ENCODE measurements at regions not wholly inside any gene's neighbourhood (a gene's known extent, or its start where the extent isn't known, plus 50 kb on each side); places are given as distances from the start of the nearest gene placed in this dataset.

DNA sequence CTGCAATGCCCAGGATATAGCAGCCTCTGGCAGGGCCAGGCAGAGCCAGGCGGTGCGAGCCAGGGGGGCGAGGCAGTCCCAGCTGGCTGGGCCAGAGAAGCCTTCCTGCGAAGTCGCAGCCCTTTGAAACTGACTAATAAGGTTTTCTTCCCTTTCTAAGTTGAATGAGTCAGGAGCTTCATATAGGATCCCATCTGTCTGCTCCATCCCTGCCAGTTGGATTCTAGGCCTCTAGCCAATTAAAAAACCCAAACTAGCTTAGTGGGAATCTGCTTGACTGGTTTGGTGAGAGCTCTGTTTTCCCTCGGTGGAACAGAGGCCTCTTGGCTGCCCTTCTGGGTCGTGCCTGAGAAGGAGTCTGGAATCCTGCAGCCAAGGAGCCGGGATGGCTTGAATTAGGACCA lies 70.1 kb upstream of the RAPGEF1 start:
- CTCF ChIA-PET, result interaction anchor here (1.0 kb wide), 1 partner anchor 12 kb away, joined by 3 read pairs; no protein-coding TSS in a partner anchor
- Mint-ChIP-seq H3K36me3 (ENCODE audit: low read depth) (no peaks in the 10 kb centered on the region), H3K4me1 (no peaks in the 10 kb centered on the region), H3K27me3 (peaks cover 16% of the 10 kb centered on the region), H3K4me3 (no peak overlapping the region), H3K27ac (no peak overlapping the region), H3K9me3 (ENCODE audit: low read depth) (no peaks in the 10 kb centered on the region)
- POLR2A ChIA-PET, result no interaction called here
- intact Hi-C loops (cut with DNase I, micrococcal nuclease), result no loop called here
- ATAC-seq (no peak), DNase-seq (no peak)

DNA sequence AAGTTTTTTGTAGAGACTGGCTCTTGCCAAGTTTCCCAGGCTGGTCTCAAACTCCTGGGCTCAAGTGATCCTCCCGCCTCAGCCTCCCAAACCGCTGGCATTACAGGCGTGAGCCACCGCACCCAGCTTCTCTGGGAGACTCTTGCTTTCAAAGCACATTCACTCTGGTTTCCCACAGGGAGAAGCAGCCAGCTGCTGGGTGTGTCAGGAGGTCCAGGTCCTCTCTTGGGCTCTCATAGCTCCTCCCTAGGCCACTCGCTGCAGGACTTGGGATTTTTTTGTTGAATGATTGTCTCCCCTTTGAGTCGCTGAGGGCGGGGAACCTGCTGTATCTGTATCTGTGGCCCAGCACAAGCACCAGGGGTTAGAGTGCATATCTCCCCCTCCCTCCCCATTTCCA lies 68.4 kb upstream of the RAPGEF1 start:
- Mint-ChIP-seq H3K36me3 (ENCODE audit: low read depth) (no peaks in the 10 kb centered on the region), H3K27me3 (peaks cover 21% of the 10 kb centered on the region)

DNA sequence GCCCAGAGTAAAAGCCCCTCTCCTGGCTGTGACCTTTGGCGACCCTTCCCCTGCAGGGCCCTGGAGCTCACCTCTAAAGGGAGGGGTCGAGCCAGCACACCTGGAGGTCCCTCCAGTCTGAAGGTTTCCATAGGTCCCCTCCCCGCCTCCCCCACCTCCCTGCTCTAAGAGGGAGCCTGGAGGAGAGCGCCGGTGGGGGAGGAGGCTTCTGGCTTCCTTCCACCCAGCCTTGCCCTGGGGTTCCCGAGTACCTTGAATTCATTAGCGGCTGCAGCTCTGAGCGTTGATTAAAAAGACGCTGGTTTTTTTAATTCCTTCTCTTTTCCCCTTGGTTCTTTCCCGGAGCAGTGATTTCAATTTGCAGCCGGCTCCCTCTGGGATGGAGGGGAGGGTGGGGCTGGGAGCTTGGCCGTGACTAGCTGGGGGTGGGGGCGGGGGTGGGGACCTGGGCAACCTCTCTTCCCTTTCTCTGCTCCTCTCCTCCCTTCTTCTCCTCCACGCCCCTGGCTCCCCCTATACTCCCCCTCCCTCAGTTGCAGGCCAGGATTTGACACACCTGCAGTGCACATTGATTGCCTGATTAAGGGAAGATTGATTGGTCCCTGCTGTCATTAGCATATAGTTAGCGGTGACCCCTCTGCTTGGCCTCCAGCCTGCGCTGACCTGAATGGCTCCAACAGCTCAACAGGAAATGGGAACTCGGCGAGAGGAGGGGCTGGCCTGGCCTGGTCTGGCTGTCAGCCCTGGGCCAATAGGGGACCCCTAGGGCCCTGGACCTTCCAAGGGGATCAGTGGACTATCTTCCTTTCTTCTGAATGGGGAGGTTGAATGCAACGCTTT lies 67.5 kb upstream of the RAPGEF1 start:
- Mint-ChIP-seq H3K36me3 (ENCODE audit: low read depth) (no peaks in the 10 kb centered on the region), H3K4me1 (no peaks in the 10 kb centered on the region), H3K4me3 (no peak overlapping the region), H3K9me3 (ENCODE audit: low read depth) (no peaks in the 10 kb centered on the region), H3K27ac (no peak overlapping the region), H3K27me3 (peaks cover 17% of the 10 kb centered on the region)
- no peak for DNase-seq
- CTCF ChIA-PET, result interaction anchor here (0.5 to 0.7 kb wide), 3 partner anchors 9 to 186 kb away, joined by 3 read pairs; no protein-coding TSS in a partner anchor
- ATAC-seq, result no peak
- intact Hi-C loops (cut with DNase I, micrococcal nuclease), result no loop called here
- POLR2A ChIA-PET, result no interaction called here

More for the DNA sequence above, 68.4 kb upstream of the RAPGEF1 start:
- Mint-ChIP-seq H3K4me3 (no peak overlapping the region), H3K4me1 (no peaks in the 10 kb centered on the region), H3K27ac (no peak overlapping the region), H3K9me3 (ENCODE audit: low read depth) (no peaks in the 10 kb centered on the region)
- ChIA-PET CTCF (no interaction called here), POLR2A (no interaction called here)
- intact Hi-C loops (cut with DNase I, micrococcal nuclease), result no loop called here
- DNase-seq, result no peak
- no peak for ATAC-seq

DNA sequence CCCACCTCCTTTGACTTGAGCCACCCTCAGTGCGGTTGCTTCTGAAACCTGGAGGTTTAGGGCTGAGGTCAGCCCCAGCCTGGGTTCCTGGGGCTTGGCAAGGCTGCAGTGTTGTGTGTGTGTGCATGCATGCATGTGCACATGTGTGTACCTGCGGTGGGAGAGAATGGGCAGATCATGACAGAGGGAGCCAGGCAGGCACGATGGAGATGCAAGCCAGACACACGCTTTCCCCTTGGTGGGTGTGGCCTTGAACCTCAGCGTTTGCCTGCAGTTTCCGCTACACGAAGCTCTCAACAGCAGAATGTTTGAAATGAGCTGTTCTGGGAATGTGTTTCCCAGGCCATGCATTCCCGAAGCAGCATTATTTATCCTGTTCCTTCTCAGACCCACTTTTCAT lies 65.9 kb upstream of the RAPGEF1 start:
- CTCF ChIA-PET, result no interaction called here
- H3K27ac Mint-ChIP-seq, result no peak overlapping the region
- H3K9me3 Mint-ChIP-seq (ENCODE audit: low read depth), result no peaks in the 10 kb centered on the region
- POLR2A ChIA-PET, result no interaction called here
- H3K36me3 Mint-ChIP-seq (ENCODE audit: low read depth), result no peaks in the 10 kb centered on the region
- H3K27me3 Mint-ChIP-seq, result peaks cover 16% of the 10 kb centered on the region
- intact Hi-C loops (cut with DNase I, micrococcal nuclease), result no loop called here
- H3K4me1 Mint-ChIP-seq, result no peaks in the 10 kb centered on the region
- DNase-seq, result no peak
- ATAC-seq, result no peak
- no peak overlapping the region for H3K4me3 Mint-ChIP-seq

DNA sequence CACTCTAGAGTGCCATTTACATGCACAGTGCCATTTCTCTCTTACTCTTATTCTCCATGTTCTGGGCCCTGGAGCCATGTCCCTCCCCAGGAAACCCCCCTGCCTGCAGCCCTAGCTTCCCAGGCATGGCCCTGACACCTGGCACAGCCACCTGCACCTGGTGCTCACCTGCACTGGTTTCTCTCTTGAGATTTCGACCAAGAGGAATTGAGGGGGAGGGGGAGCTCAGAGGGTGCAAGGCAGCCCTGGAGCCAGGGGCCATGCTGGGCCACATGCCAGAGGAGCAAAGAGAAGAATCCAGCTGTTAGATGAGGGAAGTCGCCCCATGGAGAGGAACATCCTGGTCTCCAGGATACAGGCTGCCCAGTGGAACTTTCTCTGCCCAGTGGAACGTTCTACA lies 65.0 kb upstream of the RAPGEF1 start:
- intact Hi-C loops (cut with DNase I, micrococcal nuclease), result no loop called here
- no peak for ATAC-seq
- Mint-ChIP-seq H3K9me3 (ENCODE audit: low read depth) (no peaks in the 10 kb centered on the region), H3K27me3 (peaks cover 23% of the 10 kb centered on the region), H3K36me3 (ENCODE audit: low read depth) (no peaks in the 10 kb centered on the region), H3K4me3 (no peak overlapping the region), H3K27ac (no peak overlapping the region), H3K4me1 (no peaks in the 10 kb centered on the region)
- CTCF ChIA-PET, result no interaction called here
- POLR2A ChIA-PET, result no interaction called here
- DNase-seq, result no peak

DNA sequence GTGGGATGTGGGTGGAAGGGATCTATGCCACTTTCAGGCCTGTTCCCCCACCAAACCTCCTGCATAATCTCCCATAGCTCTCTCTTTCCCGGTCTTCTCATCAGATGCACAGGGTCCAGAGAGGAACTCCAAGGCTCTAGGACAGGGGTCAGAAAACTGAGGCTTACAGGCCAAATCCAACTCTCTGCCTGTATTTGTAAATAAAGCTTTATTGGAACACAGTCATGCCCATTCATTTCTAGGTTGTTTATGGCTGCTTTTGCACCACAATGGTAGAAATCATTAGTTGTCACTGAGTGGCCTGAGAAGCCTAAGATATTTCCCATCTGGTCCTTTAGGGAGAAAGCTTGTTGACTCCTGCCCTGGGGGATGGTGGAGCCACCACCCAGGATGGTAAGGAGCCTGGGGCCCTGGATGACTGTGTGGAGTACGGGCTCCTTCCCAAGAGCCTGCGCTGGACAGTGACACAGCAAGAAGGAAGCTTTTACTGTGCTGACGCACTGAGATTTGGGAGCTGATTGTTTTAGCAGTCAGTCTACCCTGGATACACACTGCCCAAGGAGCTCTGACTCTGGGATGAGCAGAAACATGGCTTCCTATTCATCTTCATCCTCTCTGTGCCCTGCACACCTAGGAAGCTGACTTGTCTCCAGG lies 64.0 kb upstream of the RAPGEF1 start:
- Mint-ChIP-seq H3K27me3 (peaks cover 24% of the 10 kb centered on the region), H3K9me3 (ENCODE audit: low read depth) (no peaks in the 10 kb centered on the region), H3K27ac (no peak overlapping the region), H3K36me3 (ENCODE audit: low read depth) (no peaks in the 10 kb centered on the region), H3K4me3 (no peak overlapping the region), H3K4me1 (no peaks in the 10 kb centered on the region)
- intact Hi-C loops (cut with DNase I, micrococcal nuclease), result no loop called here
- CTCF ChIA-PET, result interaction anchor here (0.6 kb wide), 1 partner anchor 456 kb away, joined by 3 read pairs; no protein-coding TSS in a partner anchor
- no peak for DNase-seq
- POLR2A ChIA-PET, result no interaction called here
- ATAC-seq, result no peak

DNA sequence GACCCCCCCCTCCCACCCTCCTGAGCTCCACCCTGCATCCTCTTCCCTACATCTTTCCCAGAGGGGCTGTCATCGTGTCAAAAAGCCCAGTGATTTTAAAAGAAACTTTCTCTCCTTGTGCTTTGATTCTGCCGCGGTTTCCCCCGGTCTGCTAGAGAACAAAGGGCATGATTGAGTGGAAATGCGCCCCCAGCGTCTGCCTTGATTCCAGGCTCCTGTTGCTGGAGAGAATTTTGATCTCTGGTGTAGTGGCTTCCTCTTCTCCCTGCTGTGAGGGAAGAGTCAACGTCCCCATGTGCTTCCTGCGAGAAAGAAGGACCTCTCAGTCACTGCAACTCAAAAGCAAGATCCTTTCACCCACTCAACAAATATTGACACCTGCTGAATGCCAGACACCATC lies 61.9 kb upstream of the RAPGEF1 start:
- no peak for DNase-seq
- POLR2A ChIA-PET, result no interaction called here
- no peak overlapping the region for H3K27ac Mint-ChIP-seq
- H3K4me1 Mint-ChIP-seq, result no peaks in the 10 kb centered on the region
- H3K9me3 Mint-ChIP-seq (ENCODE audit: low read depth), result no peaks in the 10 kb centered on the region
- intact Hi-C loops (cut with DNase I, micrococcal nuclease), result no loop called here
- H3K27me3 Mint-ChIP-seq, result peaks cover 22% of the 10 kb centered on the region
- H3K4me3 Mint-ChIP-seq, result no peak overlapping the region
- ATAC-seq, result no peak
- CTCF ChIA-PET, result no interaction called here
- no peaks in the 10 kb centered on the region for H3K36me3 Mint-ChIP-seq (ENCODE audit: low read depth)

DNA sequence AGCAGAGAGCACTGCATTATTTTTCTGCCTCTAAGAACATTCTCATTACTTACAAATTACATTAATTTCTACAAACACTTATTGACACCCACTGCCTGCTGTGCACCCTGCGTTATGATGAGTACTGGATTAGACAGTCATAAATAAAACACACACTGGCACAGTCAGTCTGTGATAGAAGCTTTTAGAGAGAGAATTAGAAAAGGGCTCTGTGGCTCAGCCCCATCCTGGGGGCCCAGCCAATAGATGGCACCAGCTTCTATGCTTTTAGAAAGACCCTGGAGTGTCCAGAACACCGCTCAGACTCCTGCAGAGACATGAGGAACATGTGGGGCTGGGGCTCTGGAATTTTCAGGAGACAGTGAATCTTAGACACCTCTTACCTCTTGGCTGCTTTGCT lies 61.0 kb upstream of the RAPGEF1 start:
- DNase-seq (no peak), ATAC-seq (no peak)
- no peaks in the 10 kb centered on the region for H3K9me3 Mint-ChIP-seq (ENCODE audit: low read depth)
- intact Hi-C loops (cut with DNase I, micrococcal nuclease), result no loop called here
- ChIA-PET CTCF (interaction anchor here (0.6 kb wide), 1 partner anchor 20 kb away, joined by 4 read pairs; no protein-coding TSS in a partner anchor), POLR2A (no interaction called here)
- H3K36me3 Mint-ChIP-seq (ENCODE audit: low read depth), result no peaks in the 10 kb centered on the region
- H3K4me1 Mint-ChIP-seq, result no peaks in the 10 kb centered on the region
- no peak overlapping the region for H3K27ac Mint-ChIP-seq
- no peak overlapping the region for H3K4me3 Mint-ChIP-seq
- peaks cover 21% of the 10 kb centered on the region for H3K27me3 Mint-ChIP-seq

DNA sequence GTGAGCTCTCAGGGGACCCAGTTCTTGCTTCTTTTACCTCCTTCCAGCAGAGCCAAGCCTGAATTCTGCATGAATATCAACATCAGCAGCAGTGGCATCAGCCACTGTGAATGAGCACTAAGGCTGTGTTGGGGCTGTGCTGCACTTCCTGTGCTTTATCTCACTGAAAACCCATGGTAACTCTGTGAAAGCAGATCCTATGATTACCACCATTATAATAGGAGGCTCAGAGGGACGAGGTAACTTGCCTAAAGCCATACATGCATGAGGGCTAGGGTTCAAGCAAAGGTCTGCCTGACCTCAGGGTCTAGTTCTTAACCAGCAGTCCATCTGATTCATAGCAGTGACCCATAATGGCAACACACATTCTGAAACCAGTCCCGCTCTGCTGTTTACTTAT lies 60.5 kb upstream of the RAPGEF1 start:
- H3K4me1 Mint-ChIP-seq, result no peaks in the 10 kb centered on the region
- ATAC-seq, result no peak
- H3K9me3 Mint-ChIP-seq (ENCODE audit: low read depth), result peaks cover 1% of the 10 kb centered on the region
- H3K4me3 Mint-ChIP-seq, result no peak overlapping the region
- ChIA-PET CTCF (interaction anchor here (0.6 kb wide), 1 partner anchor 20 kb away, joined by 4 read pairs; no protein-coding TSS in a partner anchor), POLR2A (no interaction called here)
- DNase-seq, result no peak
- intact Hi-C loops (cut with DNase I, micrococcal nuclease), result no loop called here
- no peaks in the 10 kb centered on the region for H3K36me3 Mint-ChIP-seq (ENCODE audit: low read depth)
- peaks cover 22% of the 10 kb centered on the region for H3K27me3 Mint-ChIP-seq
- no peak overlapping the region for H3K27ac Mint-ChIP-seq

DNA sequence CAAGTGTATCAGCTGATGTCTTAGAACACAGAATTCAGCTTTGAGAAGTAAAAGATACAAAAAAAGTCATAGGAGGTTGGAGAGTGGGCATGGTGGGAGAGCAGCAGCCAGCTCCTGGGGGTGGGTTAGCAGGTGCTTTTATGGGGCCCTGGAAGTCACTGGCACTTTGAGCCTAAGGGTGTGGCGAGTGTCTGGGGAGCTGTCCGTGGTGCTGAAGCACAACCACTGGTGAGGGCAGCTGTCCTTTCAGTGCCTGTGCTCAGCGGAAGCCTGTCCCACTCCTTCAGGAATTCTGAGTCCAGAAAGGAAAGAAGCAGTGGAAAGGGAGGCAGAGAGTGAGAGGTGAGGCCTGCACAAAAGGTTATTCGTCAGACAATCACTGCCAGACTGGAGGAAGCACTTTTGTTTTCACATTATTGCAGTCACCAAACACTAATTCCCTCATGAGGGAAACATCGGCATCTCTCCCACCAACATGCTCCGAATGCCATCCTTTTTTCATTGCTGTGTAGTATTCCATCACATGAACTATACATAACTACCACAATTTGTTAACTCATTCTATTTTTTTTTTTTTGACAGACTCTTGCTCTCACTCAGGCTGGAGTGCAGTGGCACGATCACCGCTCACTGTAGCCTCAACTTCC lies 59.4 kb upstream of the RAPGEF1 start:
- DNase-seq (peak; percentile 80), ATAC-seq (no peak)
- ChIA-PET POLR2A (no interaction called here), CTCF (no interaction called here)
- no peaks in the 10 kb centered on the region for H3K36me3 Mint-ChIP-seq (ENCODE audit: low read depth)
- peaks cover 1% of the 10 kb centered on the region for H3K9me3 Mint-ChIP-seq (ENCODE audit: low read depth)
- intact Hi-C loops (cut with DNase I, micrococcal nuclease), result loop anchor here in 1 of 2 experiments (1.0 kb wide), 1 partner anchor 23 kb away; no protein-coding TSS in a partner anchor
- peaks cover 24% of the 10 kb centered on the region for H3K27me3 Mint-ChIP-seq
- H3K4me3 Mint-ChIP-seq, result no peak overlapping the region
- no peak overlapping the region for H3K27ac Mint-ChIP-seq
- H3K4me1 Mint-ChIP-seq, result no peaks in the 10 kb centered on the region

DNA sequence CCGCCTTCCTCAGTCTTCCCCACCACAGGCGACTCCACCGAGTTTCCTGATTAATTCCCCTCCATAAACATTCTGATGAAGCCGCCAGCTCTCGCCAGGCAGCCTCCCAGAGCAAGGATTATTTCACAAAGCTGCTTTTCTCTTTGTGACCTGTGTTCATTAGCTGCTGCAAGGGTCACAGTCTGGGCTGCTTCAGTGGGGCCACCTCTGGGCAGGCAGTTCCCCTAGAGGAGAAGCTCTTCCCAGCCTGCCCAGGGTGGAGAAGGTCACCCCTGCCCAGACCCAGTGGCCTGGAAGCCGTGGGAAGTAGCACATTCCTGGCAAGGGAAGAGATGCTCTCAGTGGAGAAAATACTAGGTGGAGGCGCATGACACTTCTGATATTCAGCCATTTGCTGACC lies 58.4 kb upstream of the RAPGEF1 start:
- ChIA-PET POLR2A (no interaction called here), CTCF (interaction anchor here (1.1 to 1.3 kb wide), 2 partner anchors 12 to 54 kb away, joined by 3 to 4 read pairs; no protein-coding TSS in a partner anchor)
- no peaks in the 10 kb centered on the region for H3K4me1 Mint-ChIP-seq
- H3K4me3 Mint-ChIP-seq, result no peak overlapping the region
- no peak overlapping the region for H3K27ac Mint-ChIP-seq
- peaks cover 25% of the 10 kb centered on the region for H3K27me3 Mint-ChIP-seq
- DNase-seq (no peak), ATAC-seq (no peak)
- no peaks in the 10 kb centered on the region for H3K36me3 Mint-ChIP-seq (ENCODE audit: low read depth)
- H3K9me3 Mint-ChIP-seq (ENCODE audit: low read depth), result peaks cover 1% of the 10 kb centered on the region
- intact Hi-C loops (cut with DNase I, micrococcal nuclease), result no loop called here

DNA sequence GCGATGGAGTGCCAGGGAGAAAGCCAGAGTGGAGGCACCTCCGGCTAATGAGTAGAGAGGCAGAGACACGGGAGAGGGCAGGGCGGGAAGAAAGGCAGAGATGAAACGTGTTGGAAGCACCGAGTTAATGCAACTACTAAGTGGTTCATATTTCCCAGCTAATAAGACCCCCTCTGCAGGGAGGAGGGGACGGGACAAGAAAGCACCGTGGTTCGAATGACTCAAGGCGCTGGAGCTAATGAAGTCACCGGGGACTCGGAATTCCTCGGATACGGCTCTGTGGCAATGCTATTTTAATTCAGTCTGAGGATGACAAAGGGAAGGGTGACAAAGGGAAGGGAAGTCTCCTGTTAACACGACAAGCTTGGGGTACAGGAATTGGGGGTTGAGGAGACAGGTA lies 54.5 kb upstream of the RAPGEF1 start:
- H3K9me3 Mint-ChIP-seq (ENCODE audit: low read depth), result peaks cover 1% of the 10 kb centered on the region
- DNase-seq, result no peak
- no peak for ATAC-seq
- H3K27me3 Mint-ChIP-seq, result peaks cover 27% of the 10 kb centered on the region
- H3K27ac Mint-ChIP-seq, result no peak overlapping the region
- intact Hi-C loops (cut with DNase I, micrococcal nuclease), result no loop called here
- H3K4me3 Mint-ChIP-seq, result no peak overlapping the region
- POLR2A ChIA-PET, result no interaction called here
- CTCF ChIA-PET, result no interaction called here
- no peaks in the 10 kb centered on the region for H3K36me3 Mint-ChIP-seq (ENCODE audit: low read depth)
- H3K4me1 Mint-ChIP-seq, result no peaks in the 10 kb centered on the region
